RWPE1 (cell line): ENCODE measurements at regions not wholly inside any gene's neighbourhood (a gene's known extent, or its start where the extent isn't known, plus 50 kb on each side); places are given as distances from the start of the nearest gene placed in this dataset.
"Not testable (repeated sequence)": the region's sequence is repeated elsewhere in the genome, so short reads cannot be mapped to it uniquely, and the experiment has no call there.

Source experiments
- CTCF ChIA-PET: fragments of 350-600 bp; sonication (Branson Sonifier 250); formaldehyde crosslinking; extraction: SDS; loops from one replicate; lab custom pipeline; 2021; lab: Yijun Ruan, JAX
- POLR2A ChIA-PET: fragments of 400-600 bp; formaldehyde crosslinking; extraction: SDS; loops from one replicate; lab custom pipeline; 2020; ENCODE audit warnings: antibody characterized with exemption; ENCODE audit not compliant: low non-redundant PET; lab: Yijun Ruan, JAX
- DNase-seq: peaks from one replicate; pipeline ENCODE4 v3.0.0; 2012; ENCODE audit warnings: low spot score
- H3K27ac ChIP-seq: fragments of 450-650 bp; 2 replicates; pipeline ENCODE4 v1.5.1; 2017
- TF ChIP-seq, protein P1 (sequence below): fragments of 450-650 bp; conservative IDR thresholded peaks from 2 replicates; pipeline ENCODE4 v1.5.1; 2017; ENCODE audit warnings: low read depth, mild to moderate bottlenecking

- no peak overlapping the region for H3K27ac ChIP-seq
- DNase-seq: no peak
- ChIA-PET CTCF (no interaction called here), POLR2A (no interaction called here)
- TF ChIP-seq, protein P1, sequence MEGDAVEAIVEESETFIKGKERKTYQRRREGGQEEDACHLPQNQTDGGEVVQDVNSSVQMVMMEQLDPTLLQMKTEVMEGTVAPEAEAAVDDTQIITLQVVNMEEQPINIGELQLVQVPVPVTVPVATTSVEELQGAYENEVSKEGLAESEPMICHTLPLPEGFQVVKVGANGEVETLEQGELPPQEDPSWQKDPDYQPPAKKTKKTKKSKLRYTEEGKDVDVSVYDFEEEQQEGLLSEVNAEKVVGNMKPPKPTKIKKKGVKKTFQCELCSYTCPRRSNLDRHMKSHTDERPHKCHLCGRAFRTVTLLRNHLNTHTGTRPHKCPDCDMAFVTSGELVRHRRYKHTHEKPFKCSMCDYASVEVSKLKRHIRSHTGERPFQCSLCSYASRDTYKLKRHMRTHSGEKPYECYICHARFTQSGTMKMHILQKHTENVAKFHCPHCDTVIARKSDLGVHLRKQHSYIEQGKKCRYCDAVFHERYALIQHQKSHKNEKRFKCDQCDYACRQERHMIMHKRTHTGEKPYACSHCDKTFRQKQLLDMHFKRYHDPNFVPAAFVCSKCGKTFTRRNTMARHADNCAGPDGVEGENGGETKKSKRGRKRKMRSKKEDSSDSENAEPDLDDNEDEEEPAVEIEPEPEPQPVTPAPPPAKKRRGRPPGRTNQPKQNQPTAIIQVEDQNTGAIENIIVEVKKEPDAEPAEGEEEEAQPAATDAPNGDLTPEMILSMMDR: no peak
These were observed 165.7 kb downstream of the SOD2 start for GRCh38 chr6:159527351-159527750.

- no peak overlapping the region for H3K27ac ChIP-seq
- no peak for DNase-seq
- POLR2A ChIA-PET: no interaction called here
- TF ChIP-seq, protein P1: no peak
- CTCF ChIA-PET: interaction anchor here (0.6 kb wide), 1 partner anchor 31 kb away, joined by 3 read pairs; no protein-coding TSS in a partner anchor
These were observed 167.5 kb downstream of the SOD2 start for GRCh38 chr6:159525445-159526025.

DNA sequence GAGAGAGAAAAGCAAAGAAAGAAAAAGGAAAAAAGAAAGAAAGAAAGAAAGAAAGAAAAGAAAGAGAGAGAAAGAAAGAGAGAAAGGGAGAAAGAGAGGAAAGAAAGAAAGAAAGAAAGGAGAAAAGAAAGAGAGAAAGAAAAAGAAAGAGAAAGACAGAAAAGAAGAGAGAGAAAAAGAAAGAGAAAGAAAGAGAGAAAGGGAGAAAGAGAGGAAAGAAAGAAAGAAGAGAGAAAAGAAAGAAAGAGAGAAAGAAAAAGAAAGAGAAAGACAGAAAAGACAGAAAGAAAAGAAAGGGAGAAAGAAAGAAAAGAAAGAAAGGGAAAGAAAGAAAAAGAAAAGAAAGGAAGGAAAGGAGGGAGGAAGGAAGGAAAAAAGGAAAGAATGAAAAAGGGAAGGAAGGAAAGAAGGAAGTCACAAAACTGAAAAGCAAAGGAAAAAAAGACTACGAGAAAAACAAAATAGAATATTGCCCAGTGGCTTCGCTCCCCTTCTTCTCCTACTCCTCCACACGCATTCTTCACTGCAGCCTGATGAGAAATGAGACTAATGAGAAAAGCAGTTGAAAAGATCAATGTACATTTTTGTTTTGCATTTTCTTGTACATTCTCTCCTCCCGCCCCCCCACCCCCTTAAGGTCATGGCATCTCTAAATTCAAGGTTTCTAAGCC lies 170.0 kb downstream of the SOD2 start:
- POLR2A ChIA-PET: no interaction called here
- TF ChIP-seq, protein P1: no peak
- no peak overlapping the region for H3K27ac ChIP-seq
- DNase-seq: no peak
- CTCF ChIA-PET: interaction anchor here (0.7 kb wide), 1 partner anchor 22 kb away, joined by 3 read pairs; no protein-coding TSS in a partner anchor

DNA sequence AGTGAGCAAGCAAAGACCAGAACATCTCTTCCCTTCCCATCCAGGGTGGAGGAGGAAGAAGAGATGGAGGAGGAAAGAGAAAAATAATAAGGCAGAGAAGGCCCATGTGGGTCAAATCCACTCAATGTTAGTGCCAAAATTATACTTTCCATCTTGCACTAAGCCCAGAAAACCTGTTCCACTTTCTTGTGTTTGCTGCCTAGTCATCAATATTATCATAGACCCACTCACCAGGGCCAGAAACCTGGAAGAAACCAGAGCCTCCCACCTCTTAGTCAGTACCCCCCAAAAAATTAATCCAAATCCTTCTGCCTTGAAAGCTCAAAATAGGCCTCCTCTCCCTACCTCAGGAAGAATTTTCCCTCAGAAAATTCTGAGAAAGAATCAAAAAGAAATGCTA lies 171.1 kb downstream of the SOD2 start:
- ChIA-PET CTCF (no interaction called here), POLR2A (no interaction called here)
- no peak for DNase-seq
- TF ChIP-seq, protein P1: no peak
- H3K27ac ChIP-seq: no peak overlapping the region

GRCh38 chr6:159520002-159520401 lies 173.0 kb downstream of the SOD2 start:
- ChIA-PET CTCF (no interaction called here), POLR2A (no interaction called here)
- no peak overlapping the region for H3K27ac ChIP-seq

DNA sequence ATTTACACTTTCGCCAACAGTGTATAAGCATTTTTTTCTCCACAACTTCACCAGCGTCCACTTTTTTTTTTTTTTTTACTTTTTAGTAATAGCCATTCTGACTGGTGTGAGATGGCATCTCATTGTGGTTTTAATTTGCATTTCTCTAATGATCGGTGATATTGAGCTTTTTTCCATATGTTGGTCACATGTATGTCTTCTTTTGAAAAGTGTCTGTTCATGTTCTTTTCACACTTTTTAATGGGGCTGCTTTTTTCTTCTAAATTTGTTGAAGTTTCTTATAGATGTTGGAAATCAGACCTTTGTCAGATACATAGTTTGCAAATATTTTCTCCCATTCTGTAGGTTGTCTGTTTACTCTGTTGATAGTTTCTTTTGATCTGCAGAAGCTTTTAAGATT lies 177.2 kb downstream of the SOD2 start:
- POLR2A ChIA-PET, DNase-seq, H3K27ac ChIP-seq, CTCF ChIA-PET: not testable (repeated sequence)

More at GRCh38 chr6:159520002-159520401, 173.0 kb downstream of the SOD2 start:
- TF ChIP-seq, protein P1: no peak
- no peak for DNase-seq

GRCh38 chr6:159513914-159514313 lies 179.1 kb downstream of the SOD2 start:
- no peak for DNase-seq
- ChIA-PET CTCF (no interaction called here), POLR2A (no interaction called here)
- no peak overlapping the region for H3K27ac ChIP-seq
- TF ChIP-seq, protein P1: no peak
